Mesodermal cell (in vitro differentiated cells): ENCODE measurements at regions not wholly inside any gene's neighbourhood (a gene's known extent, or its start where the extent isn't known, plus 50 kb on each side); places are given as distances from the start of the nearest gene placed in this dataset.
"Not testable (repeated sequence)": the region's sequence is repeated elsewhere in the genome, so short reads cannot be mapped to it uniquely, and the experiment has no call there.

Experiments used
- H3K27ac ChIP-seq: 2 replicates; pipeline ENCODE4 v1.7.0; 2013; ENCODE audit warnings: mild to moderate bottlenecking, low read depth, low read length, moderate library complexity; ENCODE audit not compliant: severe bottlenecking
- H3K36me3 ChIP-seq: 2 replicates; pipeline ENCODE4 v1.7.1; 2013; ENCODE audit warnings: mild to moderate bottlenecking, low read length, moderate library complexity; ENCODE audit not compliant: control insufficient read depth, insufficient read depth
- H3K4me1 ChIP-seq: one replicate; pipeline ENCODE4 v1.7.1; 2013; ENCODE audit warnings: mild to moderate bottlenecking, low read length; ENCODE audit not compliant: insufficient read depth, control insufficient read depth, poor library complexity, severe bottlenecking
- H3K4me3 ChIP-seq: 2 replicates; pipeline ENCODE4 v1.7.0; 2013; ENCODE audit warnings: low read length, control low read depth, mild to moderate bottlenecking; ENCODE audit not compliant: insufficient read depth, poor library complexity, severe bottlenecking; ENCODE audit errors: extremely low read depth
- H3K9me3 ChIP-seq: 2 replicates; pipeline ENCODE4 v1.7.1; 2013; ENCODE audit warnings: mild to moderate bottlenecking, low read length, moderate library complexity; ENCODE audit not compliant: control insufficient read depth
- WGBS, 2 experiments: methylation state at CpG; one replicate each; pipeline ENCODE4 v1.1.5; 2013; ENCODE audit warnings: missing lambda C conversion rate in 2 of 2; ENCODE audit not compliant: insufficient coverage in 2 of 2; 5-methylcytosine and 5-hydroxymethylcytosine counted together

- no peak overlapping the region for H3K27ac ChIP-seq
- H3K4me3 ChIP-seq = no peak overlapping the region
- no peaks in the 10 kb centered on the region for H3K36me3 ChIP-seq
- WGBS, 2 experiments = 88 to 92% methylated on average over 3 of the region's 3 CpGs
- H3K4me1 ChIP-seq = no peaks in the 10 kb centered on the region
- H3K9me3 ChIP-seq = no peaks in the 10 kb centered on the region
Measured at GRCh38 chr3:23127196-23127595, 75.9 kb upstream of the UBE2E2 start.

GRCh38 chr3:23128655-23129054 lies 74.5 kb upstream of the UBE2E2 start:
- H3K27ac ChIP-seq = no peak overlapping the region
- no peaks in the 10 kb centered on the region for H3K9me3 ChIP-seq
- H3K36me3 ChIP-seq = no peaks in the 10 kb centered on the region
- no peaks in the 10 kb centered on the region for H3K4me1 ChIP-seq
- WGBS, 2 experiments = 60 to 83% methylated on average over 1 of the region's 2 CpGs
- no peak overlapping the region for H3K4me3 ChIP-seq

- WGBS, 2 experiments = 79 to 87% methylated on average over 4 of the region's 4 CpGs
- Histone ChIP-seq H3K4me1 (no peaks in the 10 kb centered on the region), H3K36me3 (no peaks in the 10 kb centered on the region), H3K27ac (no peak overlapping the region), H3K4me3 (no peak overlapping the region), H3K9me3 (no peaks in the 10 kb centered on the region)
Measured at GRCh38 chr3:23129117-23129516, 74.0 kb upstream of the UBE2E2 start.

- Histone ChIP-seq H3K4me3 (no peak overlapping the region), H3K27ac (no peak overlapping the region), H3K36me3 (no peaks in the 10 kb centered on the region), H3K4me1 (no peaks in the 10 kb centered on the region), H3K9me3 (no peaks in the 10 kb centered on the region)
- WGBS, 2 experiments = 100% methylated on average over 1 of the region's 3 CpGs; no CpG with 5 or more reads in 1 of the 2 experiments
Measured at GRCh38 chr3:23129817-23130216, 73.3 kb upstream of the UBE2E2 start.

GRCh38 chr3:23130406-23130805 lies 72.7 kb upstream of the UBE2E2 start:
- Histone ChIP-seq H3K4me1 (no peaks in the 10 kb centered on the region), H3K27ac (no peak overlapping the region), H3K36me3 (no peaks in the 10 kb centered on the region), H3K9me3 (no peaks in the 10 kb centered on the region), H3K4me3 (no peak overlapping the region)
- 73 to 95% methylated on average over 3 to 4 of the region's 4 CpGs for WGBS, 2 experiments

GRCh38 chr3:23135026-23135785 lies 67.9 kb upstream of the UBE2E2 start:
- 87 to 95% methylated on average over 3 to 4 of the region's 12 CpGs for WGBS, 2 experiments
- no peaks in the 10 kb centered on the region for H3K9me3 ChIP-seq
- no peak overlapping the region for H3K4me3 ChIP-seq
- no peaks in the 10 kb centered on the region for H3K36me3 ChIP-seq
- no peak overlapping the region for H3K27ac ChIP-seq
- no peaks in the 10 kb centered on the region for H3K4me1 ChIP-seq

- 83% methylated on average over 1 of the region's 2 CpGs; no CpG with 5 or more reads in 1 of the 2 experiments for WGBS, 2 experiments
Measured at GRCh38 chr3:23136054-23136453, 67.1 kb upstream of the UBE2E2 start.

GRCh38 chr3:23144051-23144450 lies 59.1 kb upstream of the UBE2E2 start:
- not testable (repeated sequence) for H3K27ac ChIP-seq, H3K36me3 ChIP-seq, H3K9me3 ChIP-seq, H3K4me3 ChIP-seq, H3K4me1 ChIP-seq
- no CpG with 5 or more reads among the region's 2 CpGs for WGBS, 2 experiments

More at GRCh38 chr3:23136054-23136453, 67.1 kb upstream of the UBE2E2 start:
- Histone ChIP-seq H3K27ac (no peak overlapping the region), H3K4me3 (no peak overlapping the region), H3K9me3 (no peaks in the 10 kb centered on the region), H3K4me1 (no peaks in the 10 kb centered on the region), H3K36me3 (no peaks in the 10 kb centered on the region)

- no peaks in the 10 kb centered on the region for H3K9me3 ChIP-seq
- no peak overlapping the region for H3K27ac ChIP-seq
- no peaks in the 10 kb centered on the region for H3K4me1 ChIP-seq
- no peak overlapping the region for H3K4me3 ChIP-seq
- no peaks in the 10 kb centered on the region for H3K36me3 ChIP-seq
- 82 to 100% methylated on average over 1 of the region's 2 CpGs for WGBS, 2 experiments
Measured at GRCh38 chr3:23146163-23146562, 57.0 kb upstream of the UBE2E2 start.

GRCh38 chr3:23152989-23153388 lies 50.1 kb upstream of the UBE2E2 start:
- Histone ChIP-seq H3K27ac (no peak overlapping the region), H3K9me3 (peaks cover 5% of the 10 kb centered on the region), H3K36me3 (no peaks in the 10 kb centered on the region), H3K4me3 (no peak overlapping the region), H3K4me1 (no peaks in the 10 kb centered on the region)
